ENCODE measurements at regions not wholly inside any gene's neighbourhood (a gene's known extent, or its start where the extent isn't known, plus 50 kb on each side); places are given as distances from the start of the nearest gene placed in this dataset.

GRCh38 chr4:167492007-167492406 lies 257.7 kb upstream of the SPOCK3 start:
- no peak for TF ChIP-seq CTCF (IDR thresholded peaks at IDR 0.05)
- no peak for TF ChIP-seq POLR2A (IDR thresholded peaks at IDR 0.05)

Data from heart left ventricle (tissue), 13 donors.